ENCODE measurements at regions not wholly inside any gene's neighbourhood (a gene's known extent, or its start where the extent isn't known, plus 50 kb on each side); places are given as distances from the start of the nearest gene placed in this dataset.

GRCh38 chr18:56172527-56172926 is 465.9 kb downstream of the TXNL1 start:
- no peaks in the 10 kb centered on the region for H4K20me1 ChIP-seq (ENCODE audit: insufficient read depth, low read length)
- intact Hi-C loops (cut with micrococcal nuclease), result no loop called here
- no peak overlapping the region for H2AK9ac ChIP-seq (replicated peaks; ENCODE audit: low read depth, low read length, poor library complexity)
- H2AK5ac ChIP-seq (ENCODE audit: low read depth, low read length), result peak overlapping the region; percentile 0; the same call in 1 of the 2 replicates
- peaks cover 15% of the 10 kb centered on the region for H3K4me1 ChIP-seq (ENCODE audit: control insufficient read depth, insufficient read depth, low read length)
- no peak overlapping the region for H2AFZ ChIP-seq (replicated peaks; ENCODE audit: low read length, poor library complexity)
- no peak overlapping the region for H3K27ac ChIP-seq (ENCODE audit: insufficient read depth, low read length)
- H3K27me3 ChIP-seq (ENCODE audit: control insufficient read depth, insufficient read depth, low read length), result no peaks in the 10 kb centered on the region
- no peaks in the 10 kb centered on the region for H3K9me3 ChIP-seq (ENCODE audit: control insufficient read depth, insufficient read depth, low read length)
- no peak overlapping the region for H3K4ac ChIP-seq (ENCODE audit: low read depth, low read length)
- H3K9me1 ChIP-seq (ENCODE audit: insufficient read depth, low read length), result peaks cover 8% of the 10 kb centered on the region; the same call in 1 of the 2 replicates
- no peak overlapping the region for H3K18ac ChIP-seq (ENCODE audit: low read depth, low read length)
- DNase-seq, result no peak
- no peaks in the 10 kb centered on the region for H3K36me3 ChIP-seq (ENCODE audit: control insufficient read depth, insufficient read depth, low read length)
- no peak overlapping the region; a peak in 1 of 4 replicates for H4K8ac ChIP-seq (ENCODE audit: low read depth in 2 of 2, low read length in 2 of 2)
- peak overlapping the region; percentile 73 for H2BK20ac ChIP-seq (ENCODE audit: low read depth, low read length)
- H3K79me1 ChIP-seq (ENCODE audit: low read depth in 1 of 2, low read length in 2 of 2), result no peaks in the 10 kb centered on the region
- CTCF ChIA-PET, result no interaction called here
- no TSS peak for BruUV-seq (replicated peaks)
- peak overlapping the region; percentile 56; the same call in 1 of the 2 replicates for H2BK120ac ChIP-seq (ENCODE audit: low read depth, low read length)
- H2BK5ac ChIP-seq (ENCODE audit: low read depth, low read length, poor library complexity, severe bottlenecking), result no peak overlapping the region
- POLR2A ChIA-PET (ENCODE audit: unreplicated experiment), result no interaction called here
- no peak overlapping the region for H4K5ac ChIP-seq (ENCODE audit: low read depth, low read length)
- no peak overlapping the region for H3K4me3 ChIP-seq (ENCODE audit: insufficient read depth, low read depth, low read length)
- H3K14ac ChIP-seq (replicated peaks; ENCODE audit: low read depth, low read length), result no peak overlapping the region
- H3K4me2 ChIP-seq (ENCODE audit: low read depth, low read length), result no peak overlapping the region
- ATAC-seq (ENCODE audit: low read depth), result no peak
- dilution Hi-C loops (cut with HindIII; ENCODE audit: low sequenced_read_pairs, unreplicated experiment), result no loop called here
- TF ChIP-seq SMC3 (IDR thresholded peaks at IDR 0.05; ENCODE audit: low read depth, low read length) (no peak), CTCF (conservative IDR thresholded peaks at IDR 0.05; ENCODE audit: low read depth, low read length) (no peak), FOS (IDR thresholded peaks at IDR 0.05; ENCODE audit: low read depth, low read length) (no peak), RCOR1 (IDR thresholded peaks at IDR 0.05; ENCODE audit: insufficient replicate concordance, low read length) (no peak), CHD1 (IDR thresholded peaks at IDR 0.05; ENCODE audit: low read depth, low read length) (no peak), NFE2L2 (IDR thresholded peaks at IDR 0.05; ENCODE audit: low read depth, low read length) (no peak), RFX5 (IDR thresholded peaks at IDR 0.05; ENCODE audit: low read depth, low read length) (no peak), POLR2A (IDR thresholded peaks at IDR 0.05; ENCODE audit: low read depth, low read length) (no peak), USF2 (IDR thresholded peaks at IDR 0.05; ENCODE audit: low read depth, low read length) (no peak), MAZ (IDR thresholded peaks at IDR 0.05; ENCODE audit: borderline replicate concordance, low read depth, low read length) (no peak), BHLHE40 (IDR thresholded peaks at IDR 0.05; ENCODE audit: low read depth, low read length) (no peak), CEBPB (IDR thresholded peaks at IDR 0.05; ENCODE audit: low read depth, low read length) (no peak), RAD21 (IDR thresholded peaks at IDR 0.05; ENCODE audit: low read length) (no peak), MAFK (IDR thresholded peaks at IDR 0.05; ENCODE audit: low read depth, low read length) (no peak)
- TF ChIP-seq, protein P1, sequence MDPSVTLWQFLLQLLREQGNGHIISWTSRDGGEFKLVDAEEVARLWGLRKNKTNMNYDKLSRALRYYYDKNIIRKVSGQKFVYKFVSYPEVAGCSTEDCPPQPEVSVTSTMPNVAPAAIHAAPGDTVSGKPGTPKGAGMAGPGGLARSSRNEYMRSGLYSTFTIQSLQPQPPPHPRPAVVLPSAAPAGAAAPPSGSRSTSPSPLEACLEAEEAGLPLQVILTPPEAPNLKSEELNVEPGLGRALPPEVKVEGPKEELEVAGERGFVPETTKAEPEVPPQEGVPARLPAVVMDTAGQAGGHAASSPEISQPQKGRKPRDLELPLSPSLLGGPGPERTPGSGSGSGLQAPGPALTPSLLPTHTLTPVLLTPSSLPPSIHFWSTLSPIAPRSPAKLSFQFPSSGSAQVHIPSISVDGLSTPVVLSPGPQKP (IDR thresholded peaks at IDR 0.05; ENCODE audit: borderline replicate concordance, low read depth, low read length), result no peak
- in situ Hi-C loops (cut with MboI; ENCODE audit: low sequenced_read_pairs), result no loop called here
- H3K56ac ChIP-seq (ENCODE audit: extremely low read depth, insufficient read depth, low read length), result no peak overlapping the region
- H4K91ac ChIP-seq (ENCODE audit: insufficient read depth, low read depth, low read length), result peak overlapping the region; percentile 37; the same call in 1 of the 2 replicates
- no peak overlapping the region for H2BK15ac ChIP-seq (ENCODE audit: low read depth, low read length)
- no CpG with 5 or more reads among the region's 2 CpGs for WGBS, 2 experiments (ENCODE audit: extremely low coverage in 2 of 2, insufficient read length in 1 of 2)
- no peak overlapping the region for H3K9ac ChIP-seq (ENCODE audit: low read depth, low read length)
- no peak overlapping the region for H3K23ac ChIP-seq (ENCODE audit: low read depth, low read length)

All from IMR-90 (cell line).